Mucosa of rectum (tissue), 2 donors: ENCODE measurements at regions not wholly inside any gene's neighbourhood (a gene's known extent, or its start where the extent isn't known, plus 50 kb on each side); places are given as distances from the start of the nearest gene placed in this dataset.

ENCODE experiments used
- H3K27ac ChIP-seq, 2 donors: one replicate each; pipeline ENCODE4 v1.7.0; 2013; ENCODE audit warnings: inconsistent platforms in 2 of 2, low read depth in 2 of 2, low read length in 2 of 2
- H3K27me3 ChIP-seq, 2 donors: one replicate each; pipeline ENCODE4 v1.7.0; 2013; ENCODE audit warnings: low read length in 2 of 2; ENCODE audit not compliant: control insufficient read depth in 2 of 2, insufficient read depth in 2 of 2
- H3K36me3 ChIP-seq, 2 donors: one replicate each; pipeline ENCODE4 v1.7.0; 2013; ENCODE audit warnings: low read length in 2 of 2; ENCODE audit not compliant: control insufficient read depth in 2 of 2, insufficient read depth in 2 of 2
- H3K4me1 ChIP-seq, 2 donors: one replicate each; pipeline ENCODE4 v1.7.0; 2013; ENCODE audit warnings: low read length in 2 of 2, mild to moderate bottlenecking in 1 of 2; ENCODE audit not compliant: control insufficient read depth in 2 of 2, insufficient read depth in 2 of 2
- H3K4me3 ChIP-seq, 2 donors: one replicate each; pipeline ENCODE4 v1.7.0; 2013; ENCODE audit warnings: low read length in 2 of 2
- H3K9ac ChIP-seq, 2 donors: one replicate each; pipeline ENCODE4 v1.7.0; 2013; ENCODE audit warnings: low read length in 2 of 2, low read depth in 1 of 2, mild to moderate bottlenecking in 1 of 2
- H3K9me3 ChIP-seq, 2 donors: one replicate each; pipeline ENCODE4 v1.7.0; 2013; ENCODE audit warnings: low read length in 2 of 2; ENCODE audit not compliant: control insufficient read depth in 2 of 2
- donor health status: healthy.
- donor health status: Normal muscosa, but diverticular disease.

DNA sequence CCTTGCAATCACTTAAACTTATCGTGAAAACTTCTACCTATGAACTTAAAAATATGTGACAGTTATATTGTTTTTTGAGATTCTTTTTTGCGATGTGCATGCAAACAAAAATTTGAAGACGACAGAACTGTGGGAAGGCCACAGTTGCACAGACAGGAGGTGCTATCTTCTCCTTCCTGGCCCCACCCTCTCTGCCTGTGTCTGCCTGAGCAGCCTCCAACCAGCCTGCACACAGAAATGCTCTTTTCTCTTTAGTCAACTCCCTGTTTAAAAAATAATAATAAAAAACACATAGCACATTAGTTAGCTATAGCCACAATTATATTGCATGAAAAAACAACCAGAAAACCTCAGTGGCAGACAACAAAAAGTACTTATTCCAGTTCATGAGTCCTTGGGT, 212.2 kb downstream of the ZNF621 start:
- no peak overlapping the region for H3K27ac ChIP-seq
- H3K27me3 ChIP-seq = no peaks in the 10 kb centered on the region
- peaks cover under 1 to 3% of the 10 kb centered on the region in 2 donors for H3K4me1 ChIP-seq
- H3K9ac ChIP-seq = no peak overlapping the region
- H3K36me3 ChIP-seq = no peaks in the 10 kb centered on the region
- H3K9me3 ChIP-seq = peaks cover 0 to 2% of the 10 kb centered on the region in 2 donors
- no peak overlapping the region for H3K4me3 ChIP-seq

DNA sequence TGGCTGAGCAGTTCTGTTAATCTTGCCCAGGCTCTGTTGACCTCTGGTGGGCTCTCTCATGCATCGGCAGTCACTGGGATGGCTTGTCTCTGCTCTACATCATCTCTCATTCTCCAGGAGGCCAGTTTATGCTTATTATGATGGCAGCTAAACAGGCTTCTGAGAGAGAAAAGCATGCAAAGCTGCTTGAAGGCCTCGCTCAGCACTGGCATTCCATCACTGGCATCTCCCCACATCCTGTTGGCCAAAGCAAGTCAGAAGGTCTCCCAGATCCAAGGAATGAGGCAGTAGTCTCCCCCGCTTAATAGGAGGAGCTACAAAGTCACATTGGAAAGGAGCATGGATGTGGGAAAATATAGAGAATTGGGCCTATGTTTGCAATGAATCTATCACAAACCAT, 212.6 kb downstream of the ZNF621 start:
- Histone ChIP-seq H3K27ac (no peak overlapping the region), H3K9ac (no peak overlapping the region), H3K4me3 (no peak overlapping the region), H3K36me3 (no peaks in the 10 kb centered on the region), H3K9me3 (peaks cover 0 to 2% of the 10 kb centered on the region in 2 donors), H3K4me1 (peaks cover 2 to 5% of the 10 kb centered on the region in 2 donors), H3K27me3 (no peaks in the 10 kb centered on the region)

DNA sequence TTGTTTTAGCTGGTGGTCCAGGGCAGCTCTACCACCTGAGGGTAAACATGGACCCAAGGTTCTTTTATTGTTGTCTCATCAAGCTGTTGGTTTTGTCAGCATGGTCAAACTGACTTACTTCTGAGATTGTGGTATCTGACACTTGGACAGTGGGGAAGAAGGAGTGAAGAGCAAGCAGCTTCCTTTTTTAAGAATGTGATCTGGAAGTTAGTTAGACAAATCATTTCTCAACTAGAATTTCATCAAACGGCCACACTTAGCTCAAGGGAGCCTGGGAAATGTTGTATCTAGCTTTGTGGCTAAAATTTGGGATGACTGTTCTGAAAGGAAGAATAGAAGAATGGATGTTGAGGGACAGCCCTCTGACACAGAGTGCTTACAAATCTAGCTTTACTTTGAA, 215.2 kb downstream of the ZNF621 start:
- H3K9me3 ChIP-seq = peaks cover 0 to 2% of the 10 kb centered on the region in 2 donors

DNA sequence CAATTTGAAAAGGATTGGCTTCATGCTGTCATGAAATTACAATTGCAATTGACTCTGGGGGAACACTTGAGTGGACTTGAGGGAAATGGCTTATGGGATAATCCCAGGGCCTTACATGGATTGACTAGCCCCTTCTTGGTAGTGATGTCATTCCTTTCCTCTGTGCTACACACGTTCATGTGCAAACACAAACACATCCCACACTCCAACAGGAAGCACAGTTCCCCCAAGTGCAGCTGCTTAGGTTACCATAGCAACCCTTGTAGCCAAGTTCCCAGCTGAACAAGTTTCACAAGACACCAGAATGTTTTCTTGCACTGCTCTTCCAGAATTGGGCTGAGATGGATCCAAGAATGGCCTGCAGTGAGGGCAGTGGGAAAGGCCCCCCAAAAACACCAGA, 217.0 kb downstream of the ZNF621 start:
- H3K9ac ChIP-seq = no peak overlapping the region
- peaks cover 0 to 2% of the 10 kb centered on the region in 2 donors for H3K9me3 ChIP-seq
- H3K4me1 ChIP-seq = peaks cover 2 to 5% of the 10 kb centered on the region in 2 donors
- no peak overlapping the region for H3K4me3 ChIP-seq
- peak overlapping the region in 1 of 2 donors; percentile 61 for H3K27ac ChIP-seq
- H3K36me3 ChIP-seq = no peaks in the 10 kb centered on the region
- H3K27me3 ChIP-seq = no peaks in the 10 kb centered on the region

More for the DNA sequence above, 215.2 kb downstream of the ZNF621 start:
- no peaks in the 10 kb centered on the region for H3K36me3 ChIP-seq
- H3K4me3 ChIP-seq = no peak overlapping the region
- peaks cover 2 to 5% of the 10 kb centered on the region in 2 donors for H3K4me1 ChIP-seq
- no peak overlapping the region for H3K9ac ChIP-seq
- no peak overlapping the region for H3K27ac ChIP-seq
- H3K27me3 ChIP-seq = no peaks in the 10 kb centered on the region

DNA sequence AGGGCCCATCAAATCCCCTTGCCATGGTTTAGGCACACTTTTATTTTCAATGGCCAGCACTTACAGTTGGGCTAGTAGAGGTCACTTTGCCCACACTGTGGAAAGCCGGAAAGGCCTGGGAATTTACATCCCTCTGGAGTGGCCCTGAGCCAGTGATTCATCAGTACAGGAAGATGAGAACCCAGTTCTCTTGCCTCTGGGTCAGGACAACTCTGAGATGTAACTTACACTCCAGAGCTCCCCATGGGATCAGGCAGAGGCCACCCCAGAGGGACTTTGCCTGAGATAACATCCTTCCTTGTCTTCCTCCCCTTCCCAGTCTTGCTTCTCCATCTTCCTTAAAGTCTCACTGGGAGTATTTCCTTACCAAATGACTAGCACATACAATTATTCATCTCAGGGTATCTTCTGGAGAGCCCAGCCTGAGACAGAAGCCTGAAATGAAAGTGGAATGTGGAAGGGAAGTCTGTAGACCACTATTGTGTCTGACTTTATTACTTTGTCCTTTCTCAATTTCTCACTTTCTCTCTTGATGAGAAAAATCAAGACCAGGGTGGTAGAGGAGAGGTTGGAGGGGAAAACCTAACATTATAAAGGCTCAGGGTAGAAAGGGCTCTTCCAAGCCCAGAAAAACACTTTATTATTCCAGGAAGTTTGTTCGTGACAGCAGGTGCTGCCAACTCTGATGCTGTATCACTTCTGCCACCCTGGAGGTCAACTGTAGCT, 220.8 kb downstream of the ZNF621 start:
- no peaks in the 10 kb centered on the region for H3K36me3 ChIP-seq
- H3K27me3 ChIP-seq = no peaks in the 10 kb centered on the region
- peaks cover 2 to 5% of the 10 kb centered on the region in 2 donors for H3K4me1 ChIP-seq
- H3K9me3 ChIP-seq = peaks cover 0 to 2% of the 10 kb centered on the region in 2 donors
- no peak overlapping the region for H3K4me3 ChIP-seq
- no peak overlapping the region for H3K9ac ChIP-seq
- no peak overlapping the region for H3K27ac ChIP-seq

DNA sequence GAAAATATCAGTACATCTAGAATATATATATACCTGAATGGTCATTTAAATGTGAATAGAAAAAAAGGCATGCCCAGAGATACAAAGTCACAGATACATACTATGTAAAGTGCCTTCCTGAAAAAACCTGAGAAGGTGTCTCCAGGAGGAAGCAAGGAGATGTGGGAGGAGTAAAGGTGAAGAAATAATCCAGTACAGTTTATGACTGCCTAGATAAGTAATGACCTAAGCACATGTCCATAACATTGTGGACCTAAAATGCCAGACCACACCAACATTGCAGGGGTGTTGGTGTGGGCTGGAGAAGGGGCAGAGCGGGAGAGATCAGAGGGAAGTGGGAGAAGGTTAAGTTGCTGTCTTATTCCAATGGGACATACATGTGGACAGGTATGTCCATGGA, 226.9 kb downstream of the ZNF621 start:
- no peak overlapping the region for H3K27ac ChIP-seq

DNA sequence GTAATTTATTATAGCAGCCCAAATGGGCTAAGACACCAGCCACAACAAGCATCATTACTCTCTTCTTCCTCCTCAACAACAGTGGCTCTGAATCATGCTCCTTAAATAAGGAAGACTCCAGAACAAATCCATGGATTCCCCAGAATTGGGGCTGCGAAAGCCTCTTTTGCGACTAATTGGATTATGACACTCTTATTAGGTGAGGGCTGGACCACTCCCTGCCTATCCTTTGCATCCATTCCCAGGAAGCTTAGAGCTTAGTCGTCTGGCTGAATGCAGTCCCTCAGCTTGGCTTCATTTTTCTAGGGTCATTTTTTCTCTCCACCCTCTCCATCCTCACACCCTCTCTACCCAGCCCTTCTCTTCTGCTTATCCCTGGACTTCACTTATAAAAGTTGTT, 227.7 kb downstream of the ZNF621 start:
- Histone ChIP-seq H3K27me3 (no peaks in the 10 kb centered on the region), H3K27ac (no peak overlapping the region), H3K9ac (no peak overlapping the region), H3K9me3 (no peaks in the 10 kb centered on the region), H3K36me3 (no peaks in the 10 kb centered on the region), H3K4me1 (no peaks in the 10 kb centered on the region), H3K4me3 (no peak overlapping the region)

More for the DNA sequence above, 226.9 kb downstream of the ZNF621 start:
- H3K4me3 ChIP-seq = no peak overlapping the region
- H3K9me3 ChIP-seq = no peaks in the 10 kb centered on the region
- H3K27me3 ChIP-seq = no peaks in the 10 kb centered on the region
- no peaks in the 10 kb centered on the region for H3K4me1 ChIP-seq
- no peaks in the 10 kb centered on the region for H3K36me3 ChIP-seq
- H3K9ac ChIP-seq = no peak overlapping the region

DNA sequence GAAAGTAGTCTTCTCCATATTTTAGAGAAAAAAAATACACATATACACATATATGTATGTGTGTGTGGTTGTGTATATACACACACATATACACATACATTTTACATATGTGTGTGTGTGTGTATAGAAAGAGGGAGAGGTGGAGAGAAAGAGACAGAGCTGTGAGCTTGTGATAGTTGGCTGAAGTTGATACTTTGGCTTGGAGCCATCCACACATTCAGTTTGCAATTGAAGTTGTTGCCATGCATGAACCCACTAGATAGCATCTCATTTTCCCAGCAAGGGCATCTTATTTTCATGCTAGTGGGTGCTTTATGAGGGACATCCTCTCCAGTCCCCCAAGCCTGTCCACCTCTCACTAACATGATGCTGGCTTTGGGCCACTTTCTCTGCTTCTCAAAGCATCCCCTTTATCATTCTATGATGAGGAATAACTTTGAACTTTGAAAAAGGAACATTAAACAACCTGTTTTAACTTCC, 228.6 kb downstream of the ZNF621 start:
- H3K9ac ChIP-seq = no peak overlapping the region
- no peak overlapping the region for H3K27ac ChIP-seq
- no peaks in the 10 kb centered on the region for H3K9me3 ChIP-seq
- H3K4me1 ChIP-seq = no peaks in the 10 kb centered on the region
- H3K27me3 ChIP-seq = no peaks in the 10 kb centered on the region
- no peak overlapping the region for H3K4me3 ChIP-seq
- H3K36me3 ChIP-seq = no peaks in the 10 kb centered on the region

DNA sequence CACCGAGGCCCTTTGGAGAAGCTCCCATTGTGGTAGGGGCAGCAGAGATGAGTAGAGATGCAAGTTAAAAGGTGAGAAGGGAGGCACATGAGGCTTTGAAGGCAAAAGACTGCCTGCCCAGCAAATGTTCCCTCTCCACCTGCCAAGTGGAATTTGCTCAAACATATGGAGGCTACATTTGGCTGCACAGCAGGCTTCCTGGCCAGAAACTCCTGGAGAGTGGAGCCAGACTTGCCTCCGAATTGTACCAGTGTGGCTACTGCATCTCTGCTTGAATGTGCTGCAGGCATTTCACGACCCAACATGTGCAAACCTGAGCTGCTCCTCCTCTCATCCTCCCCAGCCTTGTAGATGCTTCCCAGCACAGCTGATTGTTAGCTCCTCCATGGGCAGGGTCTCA, 229.2 kb downstream of the ZNF621 start:
- no peak overlapping the region for H3K27ac ChIP-seq
- H3K36me3 ChIP-seq = no peaks in the 10 kb centered on the region
- no peaks in the 10 kb centered on the region for H3K27me3 ChIP-seq
- H3K4me3 ChIP-seq = no peak overlapping the region
- H3K9ac ChIP-seq = no peak overlapping the region
- no peaks in the 10 kb centered on the region for H3K4me1 ChIP-seq
- H3K9me3 ChIP-seq = no peaks in the 10 kb centered on the region

DNA sequence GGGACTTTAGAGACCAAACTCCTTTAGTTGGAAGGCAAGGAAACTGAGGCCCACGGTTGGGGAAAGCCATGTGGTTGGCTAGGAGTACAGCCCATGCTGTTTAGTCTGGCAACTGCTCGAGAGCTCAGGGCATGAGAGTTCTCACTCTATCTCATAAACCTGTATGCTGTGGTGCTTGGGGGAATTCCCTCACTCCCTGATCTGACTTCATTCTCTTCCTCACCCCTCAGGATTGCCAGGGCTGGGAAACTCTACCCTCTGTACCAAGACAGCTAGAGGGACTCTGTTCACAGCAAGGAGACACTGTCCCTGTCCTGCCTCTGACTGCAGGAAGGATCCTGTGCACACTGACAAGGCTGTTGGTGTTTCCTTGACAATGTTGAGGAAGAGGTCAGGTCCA, 230.2 kb downstream of the ZNF621 start:
- no peaks in the 10 kb centered on the region for H3K27me3 ChIP-seq
- H3K9me3 ChIP-seq = no peaks in the 10 kb centered on the region
- no peaks in the 10 kb centered on the region for H3K4me1 ChIP-seq
- no peaks in the 10 kb centered on the region for H3K36me3 ChIP-seq
- H3K4me3 ChIP-seq = no peak overlapping the region
- no peak overlapping the region for H3K27ac ChIP-seq
- no peak overlapping the region for H3K9ac ChIP-seq
